WERI-Rb-1 (cell line): ENCODE measurements at regions not wholly inside any gene's neighbourhood (a gene's known extent, or its start where the extent isn't known, plus 50 kb on each side); places are given as distances from the start of the nearest gene placed in this dataset.
"Not testable (repeated sequence)": the region's sequence is repeated elsewhere in the genome, so short reads cannot be mapped to it uniquely, and the experiment has no call there.

Experiments used
- DNase-seq: peaks from one replicate; pipeline ENCODE4 v3.0.0-alpha.2; 2020
- H3K27ac ChIP-seq: fragments of 250-450 bp; sonication (Bioruptor Pico); 2 replicates; pipeline ENCODE4 v1.5.1; 2020; ENCODE audit warnings: mild to moderate bottlenecking, moderate library complexity
- H3K27me3 ChIP-seq: fragments of 250-450 bp; sonication (Bioruptor Pico); 2 replicates; pipeline ENCODE4 v1.5.1; 2021; ENCODE audit warnings: mild to moderate bottlenecking, low read depth, moderate library complexity; ENCODE audit not compliant: insufficient read depth, severe bottlenecking
- H3K36me3 ChIP-seq: fragments of 250-450 bp; sonication (Bioruptor Pico); 2 replicates; pipeline ENCODE4 v1.5.1; 2020; ENCODE audit warnings: mild to moderate bottlenecking, moderate library complexity
- H3K4me3 ChIP-seq: 2 replicates; pipeline ENCODE4 v1.5.1; 2011; ENCODE audit warnings: low read depth, mild to moderate bottlenecking, control low read depth, low read length
- H3K9me3 ChIP-seq: fragments of 250-450 bp; sonication (Bioruptor Pico); 2 replicates; pipeline ENCODE4 v1.5.1; 2021; ENCODE audit warnings: mild to moderate bottlenecking, moderate library complexity; ENCODE audit not compliant: severe bottlenecking
- TF ChIP-seq, protein P1 (sequence below): IDR thresholded peaks from 2 replicates; pipeline ENCODE4 v1.5.1; 2011; ENCODE audit warnings: low read depth, mild to moderate bottlenecking, control low read depth, inconsistent platforms, low read length

DNA sequence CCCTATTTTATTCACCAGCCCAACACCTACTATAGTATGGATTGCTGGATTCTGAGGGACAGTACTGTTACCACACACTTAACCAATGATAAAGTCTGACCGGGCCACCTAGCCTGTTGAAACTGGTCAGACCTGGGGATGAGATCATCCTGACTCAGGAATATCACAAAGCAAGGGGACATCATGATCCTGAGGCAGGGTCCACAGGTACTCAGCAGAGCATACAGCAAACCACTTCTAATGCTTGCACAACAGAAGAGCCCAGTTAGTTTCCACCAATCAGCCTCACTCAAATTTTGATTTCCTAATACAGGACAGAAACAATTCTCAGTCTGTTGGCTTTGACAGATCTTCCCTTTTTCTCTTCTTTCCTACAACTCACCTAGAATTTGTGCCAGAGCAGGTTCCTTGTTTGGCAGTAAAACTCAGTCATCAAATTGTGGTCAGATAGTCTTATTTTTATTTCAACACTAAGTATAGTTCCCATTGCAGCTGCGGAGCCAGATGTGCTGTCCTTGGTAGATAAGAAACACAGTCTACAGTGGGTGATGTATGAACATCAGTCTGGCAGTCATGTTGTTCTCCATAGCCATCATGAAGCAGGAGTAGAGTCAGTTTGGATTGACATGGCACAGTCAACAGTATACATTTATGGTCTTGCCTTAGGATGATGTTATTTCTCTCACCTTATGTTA lies 90.1 kb upstream of the PRR23C start:
- H3K36me3 ChIP-seq: no peaks in the 10 kb centered on the region
- TF ChIP-seq, protein P1, sequence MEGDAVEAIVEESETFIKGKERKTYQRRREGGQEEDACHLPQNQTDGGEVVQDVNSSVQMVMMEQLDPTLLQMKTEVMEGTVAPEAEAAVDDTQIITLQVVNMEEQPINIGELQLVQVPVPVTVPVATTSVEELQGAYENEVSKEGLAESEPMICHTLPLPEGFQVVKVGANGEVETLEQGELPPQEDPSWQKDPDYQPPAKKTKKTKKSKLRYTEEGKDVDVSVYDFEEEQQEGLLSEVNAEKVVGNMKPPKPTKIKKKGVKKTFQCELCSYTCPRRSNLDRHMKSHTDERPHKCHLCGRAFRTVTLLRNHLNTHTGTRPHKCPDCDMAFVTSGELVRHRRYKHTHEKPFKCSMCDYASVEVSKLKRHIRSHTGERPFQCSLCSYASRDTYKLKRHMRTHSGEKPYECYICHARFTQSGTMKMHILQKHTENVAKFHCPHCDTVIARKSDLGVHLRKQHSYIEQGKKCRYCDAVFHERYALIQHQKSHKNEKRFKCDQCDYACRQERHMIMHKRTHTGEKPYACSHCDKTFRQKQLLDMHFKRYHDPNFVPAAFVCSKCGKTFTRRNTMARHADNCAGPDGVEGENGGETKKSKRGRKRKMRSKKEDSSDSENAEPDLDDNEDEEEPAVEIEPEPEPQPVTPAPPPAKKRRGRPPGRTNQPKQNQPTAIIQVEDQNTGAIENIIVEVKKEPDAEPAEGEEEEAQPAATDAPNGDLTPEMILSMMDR: no peak
- no peaks in the 10 kb centered on the region for H3K9me3 ChIP-seq
- no peaks in the 10 kb centered on the region for H3K27me3 ChIP-seq
- no peak for DNase-seq
- peak overlapping the region; percentile 84 for H3K27ac ChIP-seq
- no peak overlapping the region for H3K4me3 ChIP-seq

DNA sequence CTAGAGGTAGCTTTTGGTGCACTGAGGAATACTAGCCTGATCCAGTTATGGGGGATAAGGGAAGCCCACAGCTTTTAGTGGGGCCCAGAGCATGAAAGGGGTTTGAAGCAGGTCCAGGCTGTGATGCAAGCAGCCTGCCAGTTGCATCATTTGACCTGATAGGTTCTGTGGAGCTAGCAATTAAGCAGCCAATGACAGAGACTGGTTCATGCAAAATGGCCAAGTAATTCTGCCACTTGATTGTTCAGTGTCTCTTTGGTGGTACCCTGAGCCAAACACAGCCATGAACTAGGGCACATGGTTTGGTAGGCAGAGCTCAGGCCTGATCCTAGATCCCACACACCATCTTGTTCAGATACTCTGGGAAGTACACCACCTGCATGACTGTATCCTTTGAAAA lies 91.0 kb upstream of the PRR23C start:
- Histone ChIP-seq H3K27ac (peak overlapping the region; percentile 84), H3K36me3 (no peaks in the 10 kb centered on the region), H3K27me3 (no peaks in the 10 kb centered on the region), H3K9me3 (no peaks in the 10 kb centered on the region), H3K4me3 (no peak overlapping the region)
- TF ChIP-seq, protein P1: no peak
- DNase-seq: no peak

DNA sequence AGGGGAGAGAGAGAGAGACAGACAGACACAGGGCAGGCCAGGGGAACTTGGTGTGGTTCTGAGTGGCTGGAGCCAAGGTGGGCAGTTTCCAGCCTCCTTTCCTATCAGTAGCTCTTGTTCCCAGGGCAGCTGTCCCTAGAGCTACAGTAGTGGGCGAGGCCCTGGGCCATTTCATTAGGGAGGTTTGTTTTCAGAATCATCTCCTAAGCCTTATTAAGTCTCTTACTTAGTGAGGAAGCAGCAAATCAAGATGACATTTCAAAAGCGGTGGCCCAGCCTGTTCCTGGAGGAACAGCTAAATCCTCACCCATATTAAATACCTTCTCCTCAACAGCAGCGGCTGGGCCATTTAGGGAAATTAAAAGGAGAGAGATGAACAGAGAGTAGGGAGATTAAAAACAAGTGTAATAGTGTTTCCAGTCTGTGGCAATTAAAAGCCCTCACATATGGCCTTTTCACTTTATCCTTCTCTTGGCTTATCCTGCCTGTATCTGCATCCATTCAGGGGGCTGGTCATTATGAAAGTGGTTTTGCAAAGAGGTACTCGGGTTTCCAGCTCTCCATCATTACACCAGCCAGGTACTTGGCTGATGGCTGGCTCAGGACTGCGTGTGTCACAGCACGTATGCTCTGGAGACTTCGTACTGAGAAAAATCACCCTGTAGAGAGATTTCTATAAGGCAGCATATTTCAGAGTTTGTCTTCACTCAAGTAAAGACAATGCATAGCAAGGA lies 91.9 kb upstream of the PRR23C start:
- no peaks in the 10 kb centered on the region for H3K9me3 ChIP-seq
- TF ChIP-seq, protein P1: no peak
- H3K4me3 ChIP-seq: no peak overlapping the region
- H3K36me3 ChIP-seq: no peaks in the 10 kb centered on the region
- no peaks in the 10 kb centered on the region for H3K27me3 ChIP-seq
- peak overlapping the region; percentile 84 for H3K27ac ChIP-seq
- peak; percentile 95 for DNase-seq

DNA sequence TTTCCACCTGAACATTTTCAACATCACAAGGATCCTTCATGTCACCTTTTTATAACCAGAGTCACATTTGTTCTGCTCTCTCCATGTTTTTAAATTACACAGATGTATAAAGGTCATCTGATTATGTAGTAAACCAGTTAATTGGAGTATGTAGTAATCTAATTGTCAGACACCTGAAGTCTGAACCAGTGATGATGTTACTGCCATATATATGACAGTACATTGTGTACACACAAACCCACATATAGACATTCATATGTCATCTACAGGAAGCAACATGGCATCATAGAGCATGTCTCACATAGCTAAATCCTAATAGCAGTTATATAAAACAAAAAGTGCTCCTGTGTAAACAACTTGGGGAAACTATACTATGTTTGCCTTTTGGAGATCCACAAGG lies 95.9 kb upstream of the PRR23C start:
- Histone ChIP-seq H3K36me3 (no peaks in the 10 kb centered on the region), H3K27me3 (no peaks in the 10 kb centered on the region), H3K4me3 (no peak overlapping the region), H3K9me3 (no peaks in the 10 kb centered on the region), H3K27ac (no peak overlapping the region)
- TF ChIP-seq, protein P1: no peak
- no peak for DNase-seq

DNA sequence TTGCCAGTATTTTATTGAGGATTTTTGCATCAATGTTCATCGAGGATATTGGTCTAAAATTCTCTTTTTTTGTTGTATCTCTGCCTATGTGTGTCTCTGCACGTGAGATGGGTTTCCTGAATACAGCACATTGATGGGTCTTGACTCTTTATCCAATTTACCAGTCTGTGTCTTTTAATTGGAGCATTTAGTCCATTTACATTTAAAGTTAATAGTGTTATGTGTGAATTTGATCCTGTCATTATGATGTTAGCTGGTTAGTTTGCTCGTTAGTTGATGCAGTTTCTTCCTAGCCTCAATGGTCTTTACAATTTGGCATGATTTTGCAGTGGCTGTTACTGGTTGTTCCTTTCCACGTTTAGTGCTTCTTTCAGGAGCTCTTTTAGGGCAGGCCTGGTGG lies 101.3 kb upstream of the PRR23C start:
- DNase-seq, H3K9me3 ChIP-seq, H3K27me3 ChIP-seq, H3K36me3 ChIP-seq, H3K27ac ChIP-seq, H3K4me3 ChIP-seq: not testable (repeated sequence)

DNA sequence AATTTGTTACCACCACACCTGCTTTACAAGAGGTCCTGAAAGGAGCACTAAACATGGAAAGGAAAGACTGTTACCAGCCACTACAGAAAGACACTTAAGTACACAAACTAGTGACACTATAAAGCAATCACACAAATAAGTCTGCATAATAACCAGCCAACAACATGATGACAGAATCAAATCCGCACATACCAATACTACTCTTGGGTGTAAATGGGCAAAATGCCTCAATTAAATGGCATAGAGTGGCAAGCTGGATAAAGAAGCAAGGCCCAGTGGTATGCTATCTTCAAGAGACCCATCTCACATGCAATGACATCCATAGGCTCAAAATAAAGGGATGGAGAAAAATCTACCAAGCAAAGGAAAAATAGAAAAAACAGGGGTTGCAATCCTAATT lies 106.8 kb upstream of the PRR23C start:
- TF ChIP-seq, protein P1: no peak
- H3K4me3 ChIP-seq: no peak overlapping the region
- H3K9me3 ChIP-seq: peaks cover 8% of the 10 kb centered on the region
- no peak for DNase-seq
- H3K27ac ChIP-seq: no peak overlapping the region
- H3K27me3 ChIP-seq: no peaks in the 10 kb centered on the region
- H3K36me3 ChIP-seq: no peaks in the 10 kb centered on the region

DNA sequence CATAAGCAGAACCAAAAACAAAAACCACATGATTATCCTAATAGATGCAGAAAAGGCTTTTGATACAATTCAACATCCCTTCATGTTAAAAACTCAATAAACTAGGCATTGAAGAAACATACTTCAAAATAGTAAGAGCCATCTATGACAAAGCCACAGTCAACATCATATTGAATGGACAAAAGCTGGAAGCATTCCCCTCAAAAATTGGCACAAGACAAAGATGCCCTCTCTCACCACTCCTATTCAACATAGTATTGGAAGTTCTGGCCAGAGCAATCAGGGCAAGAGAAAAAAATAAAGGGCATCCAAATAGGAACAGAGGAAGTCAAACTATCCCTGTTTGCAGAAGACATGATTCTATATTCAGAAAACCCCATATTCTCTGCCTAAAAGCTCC lies 108.7 kb upstream of the PRR23C start:
- DNase-seq, H3K4me3 ChIP-seq, H3K27me3 ChIP-seq, H3K36me3 ChIP-seq, H3K9me3 ChIP-seq, H3K27ac ChIP-seq: not testable (repeated sequence)
